GM12878 (cell line): ENCODE measurements at regions not wholly inside any gene's neighbourhood (a gene's known extent, or its start where the extent isn't known, plus 50 kb on each side); places are given as distances from the start of the nearest gene placed in this dataset.

ENCODE experiments used
- NR2C1 ChIP-seq: fragments of 450-650 bp; IDR thresholded peaks from 2 replicates; pipeline ENCODE4 v1.6.1; 2017; ENCODE audit warnings: antibody characterized with exemption, mild to moderate bottlenecking, moderate library complexity
- SIN3A ChIP-seq: IDR thresholded peaks from 2 replicates; pipeline ENCODE4 v1.6.1; 2012; ENCODE audit warnings: low read depth, low read length, improper control_type of control experiment
- STAT1 ChIP-seq: fragments of 450-650 bp; conservative IDR thresholded peaks from 2 replicates; pipeline ENCODE4 v1.6.1; 2014; ENCODE audit warnings: antibody characterized with exemption, mild to moderate bottlenecking
- TF ChIP-seq, protein P1 (sequence below), 3 experiments: IDR thresholded peaks in 2 of 3; conservative IDR thresholded peaks in 1 of 3; 2 replicates each; pipeline ENCODE4 v1.5.1; 2011; ENCODE audit warnings: low read depth in 3 of 3, low read length in 3 of 3, mild to moderate bottlenecking in 3 of 3, control low read depth in 2 of 3, moderate library complexity in 2 of 3, inconsistent platforms in 1 of 3, mixed read lengths in 1 of 3; ENCODE audit not compliant: control insufficient read depth in 2 of 3, insufficient read depth in 1 of 3; ENCODE audit errors: extremely low read depth in 1 of 3

DNA sequence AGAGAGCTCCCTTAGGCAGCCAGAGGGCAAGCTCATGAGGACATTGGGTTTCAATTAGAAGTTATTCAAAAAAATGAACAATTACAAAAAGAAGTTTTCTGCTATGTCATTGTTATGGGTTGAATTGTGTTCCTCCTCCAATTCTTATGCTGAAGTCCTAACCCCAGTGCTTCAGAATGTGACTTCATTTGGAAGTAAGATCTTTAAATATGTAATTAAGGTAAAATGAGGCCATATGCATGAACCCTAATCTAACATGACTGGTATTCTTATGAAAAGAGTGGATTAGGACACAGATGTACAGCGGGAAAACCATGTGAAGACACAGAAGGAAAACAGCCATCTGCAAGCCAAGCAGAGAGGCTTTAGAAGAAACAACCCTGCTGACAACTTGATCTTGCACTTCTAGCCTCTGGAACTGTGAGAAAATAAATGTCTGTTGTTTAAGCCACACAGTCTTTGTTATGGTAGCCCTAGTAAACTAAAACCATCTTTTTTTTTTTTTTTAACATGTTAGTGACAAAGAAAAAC lies 929.6 kb downstream of the EPHA3 start:
- TF ChIP-seq NR2C1, result no peak
- TF ChIP-seq STAT1, result no peak
- TF ChIP-seq, protein P1, sequence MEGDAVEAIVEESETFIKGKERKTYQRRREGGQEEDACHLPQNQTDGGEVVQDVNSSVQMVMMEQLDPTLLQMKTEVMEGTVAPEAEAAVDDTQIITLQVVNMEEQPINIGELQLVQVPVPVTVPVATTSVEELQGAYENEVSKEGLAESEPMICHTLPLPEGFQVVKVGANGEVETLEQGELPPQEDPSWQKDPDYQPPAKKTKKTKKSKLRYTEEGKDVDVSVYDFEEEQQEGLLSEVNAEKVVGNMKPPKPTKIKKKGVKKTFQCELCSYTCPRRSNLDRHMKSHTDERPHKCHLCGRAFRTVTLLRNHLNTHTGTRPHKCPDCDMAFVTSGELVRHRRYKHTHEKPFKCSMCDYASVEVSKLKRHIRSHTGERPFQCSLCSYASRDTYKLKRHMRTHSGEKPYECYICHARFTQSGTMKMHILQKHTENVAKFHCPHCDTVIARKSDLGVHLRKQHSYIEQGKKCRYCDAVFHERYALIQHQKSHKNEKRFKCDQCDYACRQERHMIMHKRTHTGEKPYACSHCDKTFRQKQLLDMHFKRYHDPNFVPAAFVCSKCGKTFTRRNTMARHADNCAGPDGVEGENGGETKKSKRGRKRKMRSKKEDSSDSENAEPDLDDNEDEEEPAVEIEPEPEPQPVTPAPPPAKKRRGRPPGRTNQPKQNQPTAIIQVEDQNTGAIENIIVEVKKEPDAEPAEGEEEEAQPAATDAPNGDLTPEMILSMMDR (IDR thresholded peaks at IDR 0.05 in 2 of 3, conservative IDR thresholded peaks at IDR 0.05 in 1 of 3; ENCODE audit: control insufficient read depth in 2 of 3, extremely low read depth in 1 of 3, insufficient read depth in 1 of 3, low read depth in 3 of 3, low read length in 3 of 3), result no peak
- no peak for TF ChIP-seq SIN3A
